Uterus (tissue), 3 donors: ENCODE measurements at regions not wholly inside any gene's neighbourhood (a gene's known extent, or its start where the extent isn't known, plus 50 kb on each side); places are given as distances from the start of the nearest gene placed in this dataset.

Source experiments
- DNase-seq, 2 donors: peaks; one replicate each; pipeline ENCODE4 v3.0.0-alpha.2; 2019 to 2020
- H3K27ac ChIP-seq, 2 donors: fragments of 200-600 bp; sonication (generic); 1 replicate in 1 of 2; 2 replicates in 1 of 2; pipeline ENCODE4 v1.5.1; 2016 to 2018
- H3K27me3 ChIP-seq, 2 donors: fragments of 200-600 bp; sonication (generic); one replicate each; pipeline ENCODE4 v1.5.1; 2018 to 2019; ENCODE audit warnings: control low read depth in 1 of 2
- H3K36me3 ChIP-seq, 2 donors: fragments of 200-600 bp; sonication (generic); one replicate each; pipeline ENCODE4 v1.5.1; 2019; ENCODE audit warnings: control low read depth in 1 of 2
- H3K4me1 ChIP-seq, 2 donors: fragments of 200-600 bp; sonication (generic); one replicate each; pipeline ENCODE4 v1.5.1; 2018 to 2019; ENCODE audit warnings: control low read depth in 1 of 2
- H3K4me3 ChIP-seq, 2 donors: fragments of 200-600 bp; sonication (generic); 1 replicate in 1 of 2; 2 replicates in 1 of 2; pipeline ENCODE4 v1.5.1; 2018 to 2019; ENCODE audit warnings: mild to moderate bottlenecking in 1 of 2
- H3K9me3 ChIP-seq, 2 donors: fragments of 200-600 bp; sonication (generic); one replicate each; pipeline ENCODE4 v1.5.1; 2019; ENCODE audit warnings: control low read depth in 1 of 2
- POLR2A ChIP-seq, 2 donors: fragments of 450-650 bp; IDR thresholded peaks; one replicate each; pipeline ENCODE4 v1.6.1; 2016; ENCODE audit warnings: antibody characterized with exemption in 2 of 2, mild to moderate bottlenecking in 1 of 2, moderate library complexity in 1 of 2
- intact Hi-C: fragments of 100-400 bp; cut with DNase I; formaldehyde crosslinking; loops from one replicate; pipeline ENCODE4 v1.15.1; 2023; ENCODE audit warnings: low total_unique reads
- TF ChIP-seq, protein P1 (sequence below), 4 experiments: fragments of 200-600 bp in 2 of 4; fragments of 450-650 bp in 2 of 4; sonication (generic) in 2 of 4; IDR thresholded peaks; one replicate each; pipeline ENCODE4 v1.5.1; 2016 to 2019; ENCODE audit warnings: antibody characterized with exemption in 4 of 4, mild to moderate bottlenecking in 2 of 4, moderate library complexity in 1 of 4
- donor health status: DM: yes; HTN: yes; CAD: no.

DNA sequence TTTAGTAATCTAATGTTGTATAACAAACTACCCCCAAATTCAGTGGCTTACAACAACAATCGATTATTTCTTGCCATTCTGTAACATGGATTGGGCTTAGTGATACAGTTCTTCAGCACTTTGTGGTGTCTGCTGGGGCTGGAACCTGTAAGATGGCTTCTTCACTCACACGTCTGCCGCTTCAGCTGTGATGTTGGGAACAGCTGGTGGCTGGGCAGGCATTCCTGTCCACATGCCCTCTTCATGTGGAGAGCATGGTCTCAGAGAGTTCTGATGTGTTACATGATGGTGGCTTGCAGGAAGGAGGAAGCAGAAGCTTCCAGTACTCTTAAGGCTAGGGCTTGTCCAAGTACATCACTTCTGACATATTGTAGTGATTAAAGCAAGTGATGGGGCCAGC, 276.9 kb downstream of the PTBP2 start:
- no peaks in the 10 kb centered on the region for H3K9me3 ChIP-seq

GRCh38 chr1:96999191-96999590, 277.6 kb downstream of the PTBP2 start:
- no peaks in the 10 kb centered on the region for H3K36me3 ChIP-seq
- intact Hi-C loops, result no loop called here
- no peak overlapping the region for H3K4me3 ChIP-seq
- H3K4me1 ChIP-seq, result no peaks in the 10 kb centered on the region
- H3K27me3 ChIP-seq, result no peaks in the 10 kb centered on the region
- no peak overlapping the region for H3K27ac ChIP-seq
- H3K9me3 ChIP-seq, result no peaks in the 10 kb centered on the region
- no peak for TF ChIP-seq POLR2A (IDR thresholded peaks at IDR 0.05)
- TF ChIP-seq, protein P1, sequence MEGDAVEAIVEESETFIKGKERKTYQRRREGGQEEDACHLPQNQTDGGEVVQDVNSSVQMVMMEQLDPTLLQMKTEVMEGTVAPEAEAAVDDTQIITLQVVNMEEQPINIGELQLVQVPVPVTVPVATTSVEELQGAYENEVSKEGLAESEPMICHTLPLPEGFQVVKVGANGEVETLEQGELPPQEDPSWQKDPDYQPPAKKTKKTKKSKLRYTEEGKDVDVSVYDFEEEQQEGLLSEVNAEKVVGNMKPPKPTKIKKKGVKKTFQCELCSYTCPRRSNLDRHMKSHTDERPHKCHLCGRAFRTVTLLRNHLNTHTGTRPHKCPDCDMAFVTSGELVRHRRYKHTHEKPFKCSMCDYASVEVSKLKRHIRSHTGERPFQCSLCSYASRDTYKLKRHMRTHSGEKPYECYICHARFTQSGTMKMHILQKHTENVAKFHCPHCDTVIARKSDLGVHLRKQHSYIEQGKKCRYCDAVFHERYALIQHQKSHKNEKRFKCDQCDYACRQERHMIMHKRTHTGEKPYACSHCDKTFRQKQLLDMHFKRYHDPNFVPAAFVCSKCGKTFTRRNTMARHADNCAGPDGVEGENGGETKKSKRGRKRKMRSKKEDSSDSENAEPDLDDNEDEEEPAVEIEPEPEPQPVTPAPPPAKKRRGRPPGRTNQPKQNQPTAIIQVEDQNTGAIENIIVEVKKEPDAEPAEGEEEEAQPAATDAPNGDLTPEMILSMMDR (IDR thresholded peaks at IDR 0.05), result no peak
- DNase-seq, result no peak

More for the DNA sequence above, 276.9 kb downstream of the PTBP2 start:
- Histone ChIP-seq H3K27me3 (no peaks in the 10 kb centered on the region), H3K4me1 (no peaks in the 10 kb centered on the region), H3K27ac (no peak overlapping the region), H3K4me3 (no peak overlapping the region), H3K36me3 (no peaks in the 10 kb centered on the region)
- TF ChIP-seq, protein P1 (IDR thresholded peaks at IDR 0.05), result no peak
- TF ChIP-seq POLR2A (IDR thresholded peaks at IDR 0.05), result no peak
- intact Hi-C loops, result no loop called here
- DNase-seq, result no peak

DNA sequence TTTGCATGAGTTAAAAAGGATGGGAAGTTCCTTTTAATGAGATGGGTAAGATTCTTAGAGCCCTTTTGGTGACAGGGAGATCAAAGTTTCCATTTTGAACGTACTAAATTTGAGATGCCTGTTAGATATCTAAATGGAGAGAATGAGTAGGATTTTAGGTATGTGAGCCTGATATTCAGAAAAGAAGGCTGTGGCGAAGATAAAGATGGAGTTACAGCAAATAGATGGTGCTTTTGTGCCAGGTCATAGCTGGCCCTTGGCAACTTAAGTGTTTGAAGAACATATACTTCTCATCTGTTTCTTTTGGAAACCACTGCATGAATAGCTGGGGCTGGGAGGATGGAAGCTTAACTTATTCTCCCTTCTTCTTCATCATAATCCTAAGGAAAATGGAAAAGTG, 282.5 kb downstream of the PTBP2 start:
- no peaks in the 10 kb centered on the region for H3K9me3 ChIP-seq
- no peak overlapping the region for H3K4me3 ChIP-seq
- intact Hi-C loops, result no loop called here
- TF ChIP-seq POLR2A (IDR thresholded peaks at IDR 0.05), result no peak
- no peaks in the 10 kb centered on the region for H3K27me3 ChIP-seq
- H3K4me1 ChIP-seq, result no peaks in the 10 kb centered on the region
- no peaks in the 10 kb centered on the region for H3K36me3 ChIP-seq
- no peak for DNase-seq
- no peak overlapping the region for H3K27ac ChIP-seq

DNA sequence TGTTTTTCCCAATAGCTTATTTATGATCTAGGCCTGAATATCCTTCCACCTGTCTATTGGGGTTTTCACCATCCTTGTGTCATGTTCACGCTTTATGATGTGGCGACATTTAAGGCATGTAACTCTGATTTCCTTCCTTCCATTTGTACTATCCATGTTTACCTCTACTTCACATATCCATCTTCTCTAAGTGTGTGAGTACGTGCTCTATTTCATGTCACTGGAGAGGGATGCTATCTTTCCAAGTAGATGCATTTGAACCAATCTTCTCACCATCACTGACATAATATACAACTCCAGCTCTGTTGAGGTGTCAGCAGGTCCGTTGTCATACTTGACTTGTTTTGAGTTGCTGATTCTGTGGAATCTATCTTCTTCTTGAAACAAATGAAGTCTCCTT, 283.2 kb downstream of the PTBP2 start:
- H3K4me1 ChIP-seq, result no peaks in the 10 kb centered on the region
- no peaks in the 10 kb centered on the region for H3K36me3 ChIP-seq
- H3K27me3 ChIP-seq, result no peaks in the 10 kb centered on the region
- H3K4me3 ChIP-seq, result no peak overlapping the region
- intact Hi-C loops, result no loop called here
- no peak for DNase-seq
- TF ChIP-seq, protein P1 (IDR thresholded peaks at IDR 0.05), result no peak
- no peak for TF ChIP-seq POLR2A (IDR thresholded peaks at IDR 0.05)
- H3K27ac ChIP-seq, result no peak overlapping the region
- no peaks in the 10 kb centered on the region for H3K9me3 ChIP-seq

- TF ChIP-seq, protein P1 (IDR thresholded peaks at IDR 0.05), result no peak
- no peak for DNase-seq
- H3K27ac ChIP-seq, result no peak overlapping the region
Observed at GRCh38 chr1:97006044-97006661, 284.6 kb downstream of the PTBP2 start.

More at GRCh38 chr1:97006044-97006661, 284.6 kb downstream of the PTBP2 start:
- Histone ChIP-seq H3K4me3 (no peak overlapping the region), H3K9me3 (no peaks in the 10 kb centered on the region), H3K27me3 (no peaks in the 10 kb centered on the region), H3K36me3 (no peaks in the 10 kb centered on the region), H3K4me1 (no peaks in the 10 kb centered on the region)
- intact Hi-C loops, result no loop called here
